Heart left ventricle (tissue), 16 donors: ENCODE measurements at regions not wholly inside any gene's neighbourhood (a gene's known extent, or its start where the extent isn't known, plus 50 kb on each side); places are given as distances from the start of the nearest gene placed in this dataset.
"Not testable (repeated sequence)": the region's sequence is repeated elsewhere in the genome, so short reads cannot be mapped to it uniquely, and the experiment has no call there.

Source experiments
- ATAC-seq, 4 donors: fragments of 200-7000 bp; cut with Tn5 transposase; one replicate each; pipeline ENCODE4 v1.9.1; 2020 to 2022; ENCODE audit warnings: moderate library complexity in 4 of 4, mild to moderate bottlenecking in 3 of 4, moderate number of reproducible peaks in 1 of 4
- DNase-seq, 5 donors: peaks; one replicate each; pipeline ENCODE4 v3.0.0-alpha.2; 2020
- H3K27ac ChIP-seq, 12 donors: fragments of 200-600 bp; sonication (generic) in 4 of 12; one replicate each; pipeline versions ENCODE4 v1.5.0 to v1.8.0; 2016 to 2022; ENCODE audit warnings: mild to moderate bottlenecking in 2 of 12
- H3K27me3 ChIP-seq, 9 donors: fragments of 200-600 bp; sonication (generic) in 2 of 9; one replicate each; pipeline versions ENCODE4 v1.5.1 to v1.8.0; 2016 to 2022; ENCODE audit warnings: mild to moderate bottlenecking in 3 of 9
- H3K36me3 ChIP-seq, 9 donors: fragments of 200-600 bp; sonication (generic) in 2 of 9; one replicate each; pipeline versions ENCODE4 v1.5.0 to v1.8.0; 2018 to 2022; ENCODE audit warnings: mild to moderate bottlenecking in 2 of 9
- H3K4me1 ChIP-seq, 12 donors: fragments of 200-600 bp; sonication (generic) in 4 of 12; one replicate each; pipeline versions ENCODE4 v1.5.0 to v1.8.0; 2016 to 2022; ENCODE audit warnings: mild to moderate bottlenecking in 3 of 12
- H3K4me3 ChIP-seq, 12 donors: fragments of 200-600 bp; sonication (generic) in 4 of 12; one replicate each; pipeline versions ENCODE4 v1.5.0 to v1.8.0; 2017 to 2022; ENCODE audit warnings: mild to moderate bottlenecking in 9 of 12, moderate library complexity in 4 of 12
- H3K9me3 ChIP-seq, 12 donors: fragments of 200-600 bp; sonication (generic) in 4 of 12; one replicate each; pipeline versions ENCODE4 v1.5.0 to v1.8.0; 2016 to 2022; ENCODE audit warnings: mild to moderate bottlenecking in 1 of 12
- CTCF ChIP-seq, 12 donors: fragments of 200-600 bp; sonication (generic) in 4 of 12; IDR thresholded peaks; one replicate each; pipeline versions ENCODE4 v1.5.0 to v1.8.0; 2018 to 2022; ENCODE audit warnings: antibody characterized with exemption in 12 of 12, mild to moderate bottlenecking in 5 of 12
- POLR2A ChIP-seq, 2 donors: fragments of 450-650 bp; IDR thresholded peaks; one replicate each; pipeline ENCODE4 v1.6.1; 2017; ENCODE audit warnings: antibody characterized with exemption in 2 of 2, mild to moderate bottlenecking in 2 of 2, moderate library complexity in 2 of 2
- WGBS, 4 donors: extraction: QIAGEN DNeasy Blood & Tissue Kit in 2 of 4; methylation state at CpG; one replicate each; pipeline versions ENCODE4 v1.1.5 to v1.1.7; 2013 to 2018; 5-methylcytosine and 5-hydroxymethylcytosine counted together
- intact Hi-C, 10 donors: fragments of 100-400 bp; cut with DNase I; formaldehyde crosslinking; loops; one replicate each; pipeline versions ENCODE4 v1.11.1 to v1.14.2; 2022
- donor health status: ischemic (EF 13 %, LVEDD 7.1; RV severe dilation, severe dysfunction).
- donor health status: healthy with polysubstance abuse.
- donor health status: DM: no; HTN: yes; CAD: no.
- donor health status: DM: no; HTN: no; CAD: no.
- donor health status: ischemic (EF 25% LVEDD 6.9; RV normal size, moderate dysfunction).
- donor health status: ischemic (EF 25% LVEDD 5.7; RV mildly dilated, moderate dysfunction).
- donor health status: healthy.
- donor health status: DM: yes; HTN: yes; CAD: no.
- donor health status: ischemic (EF 35%, LVEDD 5.7; RV mildly dilated, moderate dysfunction).
- donor health status: nonischemic (EF 11% LVEDD 7.7; RV severe dilation, severe dysfunction).
- donor health status: DM: yes; HTN: yes; CAD: no.
- donor health status: PGD.
- donor health status: ischemic (EF 29% LVEDD 5.4; RV normal size, mild dysfunction).
- donor health status: nonischemic (EF 23%, LVEDD 6.1; RV moderate dilation, normal function).

- ATAC-seq (no peak), DNase-seq (no peak)
- Histone ChIP-seq H3K27me3 (no peaks in the 10 kb centered on the region), H3K27ac (no peak overlapping the region), H3K36me3 (no peaks in the 10 kb centered on the region), H3K4me1 (peaks cover 0 to 8% (median 0%) of the 10 kb centered on the region in 12 donors), H3K9me3 (peaks cover 0 to 18% (median 0%) of the 10 kb centered on the region in 12 donors), H3K4me3 (no peak overlapping the region)
- no peak for TF ChIP-seq CTCF (IDR thresholded peaks at IDR 0.05)
- TF ChIP-seq POLR2A (IDR thresholded peaks at IDR 0.05) = no peak
- intact Hi-C loops = no loop called here
- 83 to 89% (median 85%) methylated on average over 3 of the region's 3 CpGs for WGBS, 4 donors
These were observed 303.5 kb downstream of the TBC1D4 start for GRCh38 chr13:75178436-75178835.

- Histone ChIP-seq H3K4me1 (no peaks in the 10 kb centered on the region), H3K36me3 (no peaks in the 10 kb centered on the region), H3K27me3 (no peaks in the 10 kb centered on the region), H3K27ac (no peak overlapping the region), H3K9me3 (peaks cover 0 to 12% (median 0%) of the 10 kb centered on the region in 12 donors), H3K4me3 (no peak overlapping the region)
- intact Hi-C loops = no loop called here
- ATAC-seq (no peak), DNase-seq (no peak)
- TF ChIP-seq CTCF (IDR thresholded peaks at IDR 0.05) (no peak), POLR2A (IDR thresholded peaks at IDR 0.05) (no peak)
- WGBS, 4 donors = 81 to 87% (median 83%) methylated on average over 2 of the region's 2 CpGs
These were observed 306.4 kb downstream of the TBC1D4 start for GRCh38 chr13:75175575-75175974.

GRCh38 chr13:75175097-75175496 lies 306.9 kb downstream of the TBC1D4 start:
- H3K27ac ChIP-seq, H3K4me3 ChIP-seq, H3K36me3 ChIP-seq, ATAC-seq, intact Hi-C loops, H3K27me3 ChIP-seq, DNase-seq, H3K4me1 ChIP-seq: not testable (repeated sequence)
- peaks cover 0 to 12% (median 0%) of the 10 kb centered on the region in 12 donors for H3K9me3 ChIP-seq
- WGBS, 4 donors = 96 to 100% (median 99%) methylated on average over 2 of the region's 2 CpGs

GRCh38 chr13:75174481-75174880 lies 307.5 kb downstream of the TBC1D4 start:
- WGBS, 4 donors = 55 to 67% (median 61%) methylated on average over 3 of the region's 3 CpGs
- H3K4me3 ChIP-seq = no peak overlapping the region

More at GRCh38 chr13:75174481-75174880, 307.5 kb downstream of the TBC1D4 start:
- no peaks in the 10 kb centered on the region for H3K27me3 ChIP-seq
- H3K36me3 ChIP-seq = no peaks in the 10 kb centered on the region
- H3K27ac ChIP-seq = no peak overlapping the region
- intact Hi-C loops = no loop called here
- DNase-seq = no peak
- no peak for TF ChIP-seq CTCF (IDR thresholded peaks at IDR 0.05)
- ATAC-seq = no peak
- no peaks in the 10 kb centered on the region for H3K4me1 ChIP-seq
- peaks cover 0 to 12% (median 0%) of the 10 kb centered on the region in 12 donors for H3K9me3 ChIP-seq
